ENCODE measurements at regions not wholly inside any gene's neighbourhood (a gene's known extent, or its start where the extent isn't known, plus 50 kb on each side); places are given as distances from the start of the nearest gene placed in this dataset.
"Not testable (repeated sequence)": the region's sequence is repeated elsewhere in the genome, so short reads cannot be mapped to it uniquely, and the experiment has no call there.

- no peak for DNase-seq
These were observed 101.3 kb downstream of the AKAP11 start for GRCh38 chr13:42373048-42373812.

GRCh38 chr13:42375663-42376062, 103.7 kb downstream of the AKAP11 start:
- DNase-seq, result no peak

- DNase-seq, result peak; percentile 93
These were observed 105.9 kb downstream of the AKAP11 start for GRCh38 chr13:42377640-42378382.

GRCh38 chr13:42378383-42378780, 106.4 kb downstream of the AKAP11 start:
- DNase-seq, result no peak

- DNase-seq, result no peak
These were observed 107.3 kb downstream of the AKAP11 start for GRCh38 chr13:42379241-42379640.

- DNase-seq, result no peak
These were observed 108.6 kb downstream of the AKAP11 start for GRCh38 chr13:42380420-42381164.

- DNase-seq, result no peak
These were observed 109.1 kb downstream of the AKAP11 start for GRCh38 chr13:42381165-42381425.

GRCh38 chr13:42381426-42381825, 109.5 kb downstream of the AKAP11 start:
- not testable (repeated sequence) for DNase-seq

GRCh38 chr13:42383025-42383424, 111.1 kb downstream of the AKAP11 start:
- DNase-seq, result no peak

GRCh38 chr13:42384265-42384664, 112.3 kb downstream of the AKAP11 start:
- no peak for DNase-seq

- no peak for DNase-seq
These were observed 116.4 kb downstream of the AKAP11 start for GRCh38 chr13:42388326-42388725.

GRCh38 chr13:42389041-42389440, 117.1 kb downstream of the AKAP11 start:
- no peak for DNase-seq

- DNase-seq, result no peak
These were observed 120.2 kb downstream of the AKAP11 start for GRCh38 chr13:42392180-42392579.

- peak; percentile 84 for DNase-seq
These were observed 121.0 kb downstream of the AKAP11 start for GRCh38 chr13:42392716-42393572.

- DNase-seq, result no peak
These were observed 121.8 kb downstream of the AKAP11 start for GRCh38 chr13:42393573-42394360.

- no peak for DNase-seq
These were observed 122.4 kb downstream of the AKAP11 start for GRCh38 chr13:42394361-42394708.

GRCh38 chr13:42394711-42395085, 122.7 kb downstream of the AKAP11 start:
- no peak for DNase-seq

- DNase-seq, result peak; percentile 53
These were observed 123.3 kb downstream of the AKAP11 start for GRCh38 chr13:42395086-42395821.

GRCh38 chr13:42396501-42396900, 124.5 kb downstream of the AKAP11 start:
- DNase-seq, result peak; percentile 84

- peak; percentile 59 for DNase-seq
These were observed 125.1 kb downstream of the AKAP11 start for GRCh38 chr13:42396901-42397655.

GRCh38 chr13:42398533-42398932, 126.6 kb downstream of the AKAP11 start:
- DNase-seq, result no peak
